ENCODE measurements at regions not wholly inside any gene's neighbourhood (a gene's known extent, or its start where the extent isn't known, plus 50 kb on each side); places are given as distances from the start of the nearest gene placed in this dataset.
"Not testable (repeated sequence)": the region's sequence is repeated elsewhere in the genome, so short reads cannot be mapped to it uniquely, and the experiment has no call there.

GRCh38 chr7:13631207-13632049 lies 358.0 kb downstream of the ETV1 start:
- not testable (repeated sequence) for DNase-seq

GRCh38 chr7:13633857-13634256 lies 355.6 kb downstream of the ETV1 start:
- DNase-seq, result no peak

GRCh38 chr7:13639396-13639795 lies 350.1 kb downstream of the ETV1 start:
- no peak for DNase-seq

GRCh38 chr7:13641714-13642113 lies 347.8 kb downstream of the ETV1 start:
- no peak for DNase-seq

- DNase-seq, result no peak
These were observed 338.3 kb downstream of the ETV1 start for GRCh38 chr7:13651167-13651566.

- no peak for DNase-seq
These were observed 333.1 kb downstream of the ETV1 start for GRCh38 chr7:13656330-13656729.

- DNase-seq, result no peak
These were observed 316.2 kb downstream of the ETV1 start for GRCh38 chr7:13673290-13673689.

GRCh38 chr7:13682626-13683025 lies 306.8 kb downstream of the ETV1 start:
- DNase-seq, result no peak

- no peak for DNase-seq
These were observed 302.0 kb downstream of the ETV1 start for GRCh38 chr7:13687500-13687899.

GRCh38 chr7:13692548-13692947 lies 296.9 kb downstream of the ETV1 start:
- no peak for DNase-seq

GRCh38 chr7:13702251-13702650 lies 287.2 kb downstream of the ETV1 start:
- no peak for DNase-seq

- DNase-seq, result no peak
These were observed 280.8 kb downstream of the ETV1 start for GRCh38 chr7:13708670-13709069.

GRCh38 chr7:13713092-13713491 lies 276.4 kb downstream of the ETV1 start:
- no peak for DNase-seq

GRCh38 chr7:13715534-13715933 lies 273.9 kb downstream of the ETV1 start:
- no peak for DNase-seq

- DNase-seq, result no peak
These were observed 272.4 kb downstream of the ETV1 start for GRCh38 chr7:13717031-13717430.

GRCh38 chr7:13724191-13724976 lies 265.1 kb downstream of the ETV1 start:
- DNase-seq, result no peak

GRCh38 chr7:13724977-13725566 lies 264.4 kb downstream of the ETV1 start:
- no peak for DNase-seq

- DNase-seq, result no peak
These were observed 263.9 kb downstream of the ETV1 start for GRCh38 chr7:13725591-13725990.

- DNase-seq, result no peak
These were observed 262.2 kb downstream of the ETV1 start for GRCh38 chr7:13727279-13727678.

GRCh38 chr7:13727751-13728150 lies 261.7 kb downstream of the ETV1 start:
- DNase-seq, result no peak

- DNase-seq, result not testable (repeated sequence)
These were observed 261.0 kb downstream of the ETV1 start for GRCh38 chr7:13728430-13728829.

- DNase-seq, result no peak
These were observed 257.8 kb downstream of the ETV1 start for GRCh38 chr7:13731643-13732042.

GRCh38 chr7:13737563-13737962 lies 251.9 kb downstream of the ETV1 start:
- no peak for DNase-seq

GRCh38 chr7:13742126-13742525 lies 247.3 kb downstream of the ETV1 start:
- no peak for DNase-seq

Data from inflammatory macrophage treated with lipopolysaccharide for 1 hour (primary cell).